GM18498 (cell line): ENCODE measurements at regions not wholly inside any gene's neighbourhood (a gene's known extent, or its start where the extent isn't known, plus 50 kb on each side); places are given as distances from the start of the nearest gene placed in this dataset.
A peak's percentile ranks its signal among the peaks of the same experiment; 100 is the strongest.

Experiments
- ATAC-seq: cut with Tn5 transposase; IDR thresholded peaks from one replicate; pipeline ENCODE4 v1.9.1; 2021; ENCODE audit warnings: mild to moderate bottlenecking, moderate library complexity; ENCODE audit not compliant: unreplicated experiment

- no peak for ATAC-seq
Measured at GRCh38 chr13:97629601-97630272, 195.8 kb downstream of the RAP2A start.

- no peak for ATAC-seq
Measured at GRCh38 chr13:97630725-97631124, 196.8 kb downstream of the RAP2A start.

GRCh38 chr13:97631158-97631557, 197.2 kb downstream of the RAP2A start:
- peak; percentile 70 for ATAC-seq

GRCh38 chr13:97639236-97639635, 205.3 kb downstream of the RAP2A start:
- ATAC-seq: no peak

GRCh38 chr13:97640268-97640667, 206.3 kb downstream of the RAP2A start:
- no peak for ATAC-seq

- ATAC-seq: no peak
Measured at GRCh38 chr13:97648171-97648880, 214.4 kb downstream of the RAP2A start.

- ATAC-seq: no peak
Measured at GRCh38 chr13:97648881-97649224, 214.9 kb downstream of the RAP2A start.

- ATAC-seq: no peak
Measured at GRCh38 chr13:97653443-97654140, 219.6 kb downstream of the RAP2A start.

- no peak for ATAC-seq
Measured at GRCh38 chr13:97654236-97654635, 220.3 kb downstream of the RAP2A start.

GRCh38 chr13:97658556-97658955, 224.6 kb downstream of the RAP2A start:
- ATAC-seq: no peak

- peak; percentile 46 for ATAC-seq
Measured at GRCh38 chr13:97659602-97660001, 225.6 kb downstream of the RAP2A start.

- no peak for ATAC-seq
Measured at GRCh38 chr13:97660594-97661260, 226.8 kb downstream of the RAP2A start.

- no peak for ATAC-seq
Measured at GRCh38 chr13:97686594-97686993, 252.6 kb downstream of the RAP2A start.

GRCh38 chr13:97692628-97693027, 258.7 kb downstream of the RAP2A start:
- ATAC-seq: no peak

GRCh38 chr13:97695684-97696083, 257.8 kb upstream of the IPO5 start:
- ATAC-seq: no peak

- ATAC-seq: no peak
Measured at GRCh38 chr13:97696921-97697320, 256.6 kb upstream of the IPO5 start.

- no peak for ATAC-seq
Measured at GRCh38 chr13:97700306-97700848, 253.1 kb upstream of the IPO5 start.

GRCh38 chr13:97702614-97703013, 250.9 kb upstream of the IPO5 start:
- no peak for ATAC-seq

GRCh38 chr13:97710797-97711196, 242.7 kb upstream of the IPO5 start:
- no peak for ATAC-seq

GRCh38 chr13:97712770-97713169, 240.7 kb upstream of the IPO5 start:
- no peak for ATAC-seq

- no peak for ATAC-seq
Measured at GRCh38 chr13:97715763-97716162, 237.7 kb upstream of the IPO5 start.
